Skin of body (tissue), 1 donor: ENCODE measurements at regions not wholly inside any gene's neighbourhood (a gene's known extent, or its start where the extent isn't known, plus 50 kb on each side); places are given as distances from the start of the nearest gene placed in this dataset.
"Not testable (repeated sequence)": the region's sequence is repeated elsewhere in the genome, so short reads cannot be mapped to it uniquely, and the experiment has no call there.

Experiments used
- DNase-seq: peaks from one replicate; lab custom pipeline; 2025; lab: John Stamatoyannopoulos, UW

- DNase-seq, result peak; percentile 15
Observed at GRCh38 chr10:9254353-9254752, 1199.9 kb downstream of the GATA3 start.

- no peak for DNase-seq
Observed at GRCh38 chr10:9260690-9261089, 1206.2 kb downstream of the GATA3 start.

GRCh38 chr10:9262770-9263169 lies 1208.3 kb downstream of the GATA3 start:
- DNase-seq, result no peak

GRCh38 chr10:9268176-9268575 lies 1213.7 kb downstream of the GATA3 start:
- no peak for DNase-seq

GRCh38 chr10:9273126-9273833 lies 1218.8 kb downstream of the GATA3 start:
- not testable (repeated sequence) for DNase-seq

GRCh38 chr10:9274206-9274755 lies 1219.8 kb downstream of the GATA3 start:
- DNase-seq, result no peak

GRCh38 chr10:9275861-9276260 lies 1221.4 kb downstream of the GATA3 start:
- DNase-seq, result no peak

- DNase-seq, result no peak
Observed at GRCh38 chr10:9285690-9286089, 1231.2 kb downstream of the GATA3 start.

GRCh38 chr10:9289811-9290210 lies 1235.3 kb downstream of the GATA3 start:
- DNase-seq, result no peak

GRCh38 chr10:9291081-9291480 lies 1236.6 kb downstream of the GATA3 start:
- no peak for DNase-seq

- no peak for DNase-seq
Observed at GRCh38 chr10:9294132-9294663, 1239.7 kb downstream of the GATA3 start.

GRCh38 chr10:9294865-9295264 lies 1240.4 kb downstream of the GATA3 start:
- DNase-seq, result no peak

- DNase-seq, result no peak
Observed at GRCh38 chr10:9296190-9296589, 1241.7 kb downstream of the GATA3 start.

GRCh38 chr10:9297580-9297979 lies 1243.1 kb downstream of the GATA3 start:
- no peak for DNase-seq

- DNase-seq, result no peak
Observed at GRCh38 chr10:9299966-9300365, 1245.5 kb downstream of the GATA3 start.

- no peak for DNase-seq
Observed at GRCh38 chr10:9301148-9301547, 1246.7 kb downstream of the GATA3 start.

GRCh38 chr10:9301554-9301953 lies 1247.1 kb downstream of the GATA3 start:
- DNase-seq, result no peak

GRCh38 chr10:9302140-9302746 lies 1247.8 kb downstream of the GATA3 start:
- DNase-seq, result peak; percentile 62

GRCh38 chr10:9305018-9305655 lies 1250.6 kb downstream of the GATA3 start:
- no peak for DNase-seq

- DNase-seq, result no peak
Observed at GRCh38 chr10:9311702-9312499, 1257.4 kb downstream of the GATA3 start.

GRCh38 chr10:9315292-9315691 lies 1260.8 kb downstream of the GATA3 start:
- no peak for DNase-seq
